A549 (cell line): ENCODE measurements at regions not wholly inside any gene's neighbourhood (a gene's known extent, or its start where the extent isn't known, plus 50 kb on each side); places are given as distances from the start of the nearest gene placed in this dataset.

ENCODE experiments used
- CTCF ChIP-seq: fragments of >200 bp; sonication (Bioruptor Twin); formaldehyde crosslinking; IDR thresholded peaks from 3 replicates; pipeline ENCODE4 v1.5.1; 2016
- EP300 ChIP-seq, 2 experiments: fragments of >200 bp; sonication (Bioruptor Twin); formaldehyde crosslinking; IDR thresholded peaks; 2 replicates in 1 of 2; 3 replicates in 1 of 2; pipeline ENCODE4 v1.6.1; 2016 to 2017
- ESRRA ChIP-seq: fragments of 150-350 bp; IDR thresholded peaks from 2 replicates; pipeline ENCODE4 v1.6.1; 2014; ENCODE audit warnings: mild to moderate bottlenecking, low read length, borderline replicate concordance
- JUN ChIP-seq, 2 experiments: fragments of >200 bp; sonication (Bioruptor Twin); formaldehyde crosslinking; IDR thresholded peaks; 2 replicates in 1 of 2; 3 replicates in 1 of 2; pipeline ENCODE4 v1.6.1; 2016 to 2017
- MAFK ChIP-seq: fragments of 450-650 bp; IDR thresholded peaks from 2 replicates; pipeline ENCODE4 v1.6.1; 2014; ENCODE audit not compliant: partially characterized antibody
- MAX ChIP-seq: IDR thresholded peaks from 2 replicates; pipeline ENCODE4 v1.6.1; 2012
- NR3C1 ChIP-seq: fragments of >200 bp; sonication (Bioruptor Twin); formaldehyde crosslinking; IDR thresholded peaks from 3 replicates; pipeline ENCODE4 v1.6.1; 2017
- POLR2A ChIP-seq: IDR thresholded peaks from 2 replicates; pipeline ENCODE4 v1.6.1; 2012; ENCODE audit warnings: mild to moderate bottlenecking, low read length
- RAD21 ChIP-seq, 2 experiments: fragments of >200 bp in 1 of 2; sonication (Bioruptor Twin) in 1 of 2; formaldehyde crosslinking in 1 of 2; IDR thresholded peaks in 1 of 2; conservative IDR thresholded peaks in 1 of 2; 2 replicates in 1 of 2; 3 replicates in 1 of 2; pipeline ENCODE4 v1.6.1; 2012 to 2018; ENCODE audit warnings: inconsistent platforms in 1 of 2
- SMC3 ChIP-seq: fragments of >200 bp; sonication (Bioruptor Twin); formaldehyde crosslinking; IDR thresholded peaks from 3 replicates; pipeline ENCODE4 v1.6.1; 2018; ENCODE audit warnings: inconsistent platforms
- ZFP36 ChIP-seq: fragments of 450-650 bp; IDR thresholded peaks from 2 replicates; pipeline ENCODE4 v1.6.1; 2014; ENCODE audit warnings: borderline replicate concordance; ENCODE audit not compliant: partially characterized antibody
- TF ChIP-seq, protein P1 (sequence below): fragments of 200-600 bp; sonication (generic); IDR thresholded peaks from 2 replicates; pipeline ENCODE4 v1.6.1; 2016; ENCODE audit warnings: antibody characterized with exemption, mild to moderate bottlenecking, moderate library complexity
- TF ChIP-seq, protein P2 (sequence below): IDR thresholded peaks from 2 replicates; pipeline ENCODE4 v1.6.1; 2012

DNA sequence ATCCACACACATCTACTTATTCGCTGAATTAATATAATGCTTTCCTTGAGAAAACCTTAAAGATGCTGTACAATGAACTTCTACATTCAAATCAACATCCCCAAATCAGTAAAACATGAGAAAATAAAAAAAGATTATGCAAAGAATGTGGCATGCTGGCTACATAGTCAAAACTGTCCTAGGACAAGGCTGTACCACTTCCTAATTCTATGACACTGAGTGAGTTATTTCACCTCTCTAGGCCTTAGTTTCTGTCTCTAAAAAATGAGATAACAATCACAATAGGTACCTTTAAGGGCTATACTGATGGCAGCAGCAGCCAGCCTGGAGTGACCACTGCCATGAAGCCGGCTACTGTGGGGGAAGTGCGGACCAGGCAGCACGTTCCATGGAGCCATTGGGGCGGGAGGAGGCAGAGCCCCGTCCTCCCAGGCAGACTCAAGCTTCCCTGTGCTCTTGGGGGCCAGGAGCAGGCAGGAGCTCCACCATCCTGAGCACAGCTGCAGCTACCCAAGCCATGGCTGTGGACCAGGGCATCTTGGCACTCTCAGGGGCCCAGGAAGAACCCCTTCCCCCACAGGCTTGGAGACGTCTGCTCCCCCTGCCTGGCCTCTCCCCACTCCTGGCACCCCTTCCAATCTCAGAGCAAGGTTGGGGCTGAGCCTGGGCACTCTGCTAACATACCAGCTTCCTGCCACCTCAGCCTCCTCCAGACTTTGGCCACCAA is 110.2 kb downstream of the ELAPOR2 start:
- TF ChIP-seq ZFP36 (no peak), CTCF (no peak), POLR2A (no peak), MAX (no peak), JUN (IDR thresholded peaks at IDR 0.05) (no peak), MAFK (no peak), SMC3 (no peak), EP300 (IDR thresholded peaks at IDR 0.05) (no peak), NR3C1 (no peak), RAD21 (conservative IDR thresholded peaks at IDR 0.05 in 1 of 2, IDR thresholded peaks at IDR 0.05 in 1 of 2) (no peak), ESRRA (no peak)
- TF ChIP-seq, protein P1, sequence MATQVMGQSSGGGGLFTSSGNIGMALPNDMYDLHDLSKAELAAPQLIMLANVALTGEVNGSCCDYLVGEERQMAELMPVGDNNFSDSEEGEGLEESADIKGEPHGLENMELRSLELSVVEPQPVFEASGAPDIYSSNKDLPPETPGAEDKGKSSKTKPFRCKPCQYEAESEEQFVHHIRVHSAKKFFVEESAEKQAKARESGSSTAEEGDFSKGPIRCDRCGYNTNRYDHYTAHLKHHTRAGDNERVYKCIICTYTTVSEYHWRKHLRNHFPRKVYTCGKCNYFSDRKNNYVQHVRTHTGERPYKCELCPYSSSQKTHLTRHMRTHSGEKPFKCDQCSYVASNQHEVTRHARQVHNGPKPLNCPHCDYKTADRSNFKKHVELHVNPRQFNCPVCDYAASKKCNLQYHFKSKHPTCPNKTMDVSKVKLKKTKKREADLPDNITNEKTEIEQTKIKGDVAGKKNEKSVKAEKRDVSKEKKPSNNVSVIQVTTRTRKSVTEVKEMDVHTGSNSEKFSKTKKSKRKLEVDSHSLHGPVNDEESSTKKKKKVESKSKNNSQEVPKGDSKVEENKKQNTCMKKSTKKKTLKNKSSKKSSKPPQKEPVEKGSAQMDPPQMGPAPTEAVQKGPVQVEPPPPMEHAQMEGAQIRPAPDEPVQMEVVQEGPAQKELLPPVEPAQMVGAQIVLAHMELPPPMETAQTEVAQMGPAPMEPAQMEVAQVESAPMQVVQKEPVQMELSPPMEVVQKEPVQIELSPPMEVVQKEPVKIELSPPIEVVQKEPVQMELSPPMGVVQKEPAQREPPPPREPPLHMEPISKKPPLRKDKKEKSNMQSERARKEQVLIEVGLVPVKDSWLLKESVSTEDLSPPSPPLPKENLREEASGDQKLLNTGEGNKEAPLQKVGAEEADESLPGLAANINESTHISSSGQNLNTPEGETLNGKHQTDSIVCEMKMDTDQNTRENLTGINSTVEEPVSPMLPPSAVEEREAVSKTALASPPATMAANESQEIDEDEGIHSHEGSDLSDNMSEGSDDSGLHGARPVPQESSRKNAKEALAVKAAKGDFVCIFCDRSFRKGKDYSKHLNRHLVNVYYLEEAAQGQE: no peak
- TF ChIP-seq, protein P2, sequence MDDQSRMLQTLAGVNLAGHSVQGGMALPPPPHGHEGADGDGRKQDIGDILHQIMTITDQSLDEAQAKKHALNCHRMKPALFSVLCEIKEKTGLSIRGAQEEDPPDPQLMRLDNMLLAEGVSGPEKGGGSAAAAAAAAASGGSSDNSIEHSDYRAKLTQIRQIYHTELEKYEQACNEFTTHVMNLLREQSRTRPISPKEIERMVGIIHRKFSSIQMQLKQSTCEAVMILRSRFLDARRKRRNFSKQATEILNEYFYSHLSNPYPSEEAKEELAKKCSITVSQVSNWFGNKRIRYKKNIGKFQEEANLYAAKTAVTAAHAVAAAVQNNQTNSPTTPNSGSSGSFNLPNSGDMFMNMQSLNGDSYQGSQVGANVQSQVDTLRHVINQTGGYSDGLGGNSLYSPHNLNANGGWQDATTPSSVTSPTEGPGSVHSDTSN: no peak
